ENCODE measurements at regions not wholly inside any gene's neighbourhood (a gene's known extent, or its start where the extent isn't known, plus 50 kb on each side); places are given as distances from the start of the nearest gene placed in this dataset.
"Not testable (repeated sequence)": the region's sequence is repeated elsewhere in the genome, so short reads cannot be mapped to it uniquely, and the experiment has no call there.

DNA sequence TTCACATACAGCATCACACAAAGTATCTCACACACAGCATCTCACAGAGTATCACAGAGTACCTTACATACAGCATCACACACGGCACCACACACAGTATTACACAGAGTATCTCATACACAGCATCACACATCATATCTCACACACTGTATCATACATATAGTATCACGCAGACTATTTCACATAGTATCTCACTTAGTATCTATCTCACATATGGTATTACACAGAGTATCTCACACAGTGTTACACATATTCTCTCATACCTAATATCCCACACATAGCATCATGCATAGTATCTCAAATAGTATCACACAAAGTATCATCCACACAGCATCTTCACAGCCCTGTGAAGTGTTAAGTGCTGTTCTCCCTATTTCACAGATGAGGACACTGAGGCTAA, 121.5 kb upstream of the RAB4A start:
- Histone ChIP-seq H3K27me3 (ENCODE audit: low read depth) (peaks cover 25% of the 10 kb centered on the region), H3K36me3 (no peaks in the 10 kb centered on the region), H3K27ac (no peak overlapping the region), H3K4me3 (no peak overlapping the region), H3K9me3 (no peaks in the 10 kb centered on the region), H3K4me1 (no peaks in the 10 kb centered on the region)
- intact Hi-C loops (cut with DNase I) = no loop called here
- ATAC-seq (no peak), DNase-seq (no peak)
- TF ChIP-seq, protein P1, sequence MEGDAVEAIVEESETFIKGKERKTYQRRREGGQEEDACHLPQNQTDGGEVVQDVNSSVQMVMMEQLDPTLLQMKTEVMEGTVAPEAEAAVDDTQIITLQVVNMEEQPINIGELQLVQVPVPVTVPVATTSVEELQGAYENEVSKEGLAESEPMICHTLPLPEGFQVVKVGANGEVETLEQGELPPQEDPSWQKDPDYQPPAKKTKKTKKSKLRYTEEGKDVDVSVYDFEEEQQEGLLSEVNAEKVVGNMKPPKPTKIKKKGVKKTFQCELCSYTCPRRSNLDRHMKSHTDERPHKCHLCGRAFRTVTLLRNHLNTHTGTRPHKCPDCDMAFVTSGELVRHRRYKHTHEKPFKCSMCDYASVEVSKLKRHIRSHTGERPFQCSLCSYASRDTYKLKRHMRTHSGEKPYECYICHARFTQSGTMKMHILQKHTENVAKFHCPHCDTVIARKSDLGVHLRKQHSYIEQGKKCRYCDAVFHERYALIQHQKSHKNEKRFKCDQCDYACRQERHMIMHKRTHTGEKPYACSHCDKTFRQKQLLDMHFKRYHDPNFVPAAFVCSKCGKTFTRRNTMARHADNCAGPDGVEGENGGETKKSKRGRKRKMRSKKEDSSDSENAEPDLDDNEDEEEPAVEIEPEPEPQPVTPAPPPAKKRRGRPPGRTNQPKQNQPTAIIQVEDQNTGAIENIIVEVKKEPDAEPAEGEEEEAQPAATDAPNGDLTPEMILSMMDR (IDR thresholded peaks at IDR 0.05) = no peak

DNA sequence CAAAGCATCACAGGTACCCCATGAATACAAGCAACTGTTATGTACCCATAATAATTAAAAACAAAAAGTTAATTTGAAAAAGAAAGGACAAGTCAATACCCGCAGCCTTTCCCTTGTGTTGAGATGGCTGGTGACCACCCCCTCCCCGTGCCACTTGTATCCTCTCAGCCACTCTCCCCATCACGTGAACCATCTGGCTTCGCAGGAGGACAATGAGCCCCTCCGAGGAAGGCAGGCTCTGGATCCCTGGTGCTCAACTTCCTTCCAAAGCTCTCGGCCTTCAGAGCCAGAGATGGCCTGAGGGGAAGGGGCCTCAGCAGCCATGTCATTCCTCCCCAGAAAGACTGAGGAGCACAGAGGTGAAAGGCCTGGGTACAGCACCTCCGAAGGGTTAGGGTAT, 120.4 kb upstream of the RAB4A start:
- Histone ChIP-seq H3K36me3 (no peaks in the 10 kb centered on the region), H3K4me3 (no peak overlapping the region), H3K27ac (no peak overlapping the region), H3K4me1 (no peaks in the 10 kb centered on the region), H3K27me3 (ENCODE audit: low read depth) (peaks cover 25% of the 10 kb centered on the region), H3K9me3 (no peaks in the 10 kb centered on the region)
- DNase-seq (no peak), ATAC-seq (no peak)
- TF ChIP-seq, protein P1 (IDR thresholded peaks at IDR 0.05) = no peak
- intact Hi-C loops (cut with DNase I) = no loop called here

DNA sequence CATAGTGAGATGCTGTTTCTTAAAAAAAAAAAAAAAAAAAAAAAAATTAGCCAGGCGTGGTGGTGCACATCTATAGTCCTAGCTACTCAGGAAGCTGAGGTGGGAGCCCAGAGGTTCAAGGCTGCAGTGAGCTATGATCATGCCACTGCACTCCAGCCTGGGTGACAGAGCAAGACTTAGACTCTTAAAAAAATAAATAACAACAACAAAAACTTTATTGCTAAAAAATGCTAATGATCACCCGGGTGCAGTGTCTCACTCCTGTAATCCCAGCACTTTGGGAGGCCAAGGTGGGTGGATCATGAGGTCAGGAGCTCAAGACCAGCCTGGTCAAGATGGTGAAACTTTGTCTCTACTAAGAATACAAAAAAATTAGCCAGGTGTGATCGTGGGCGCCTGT, 119.5 kb upstream of the RAB4A start:
- peaks cover 21% of the 10 kb centered on the region for H3K27me3 ChIP-seq (ENCODE audit: low read depth)
- ATAC-seq; intact Hi-C loops (cut with DNase I); H3K4me3 ChIP-seq; H3K9me3 ChIP-seq; DNase-seq; H3K27ac ChIP-seq; H3K4me1 ChIP-seq; H3K36me3 ChIP-seq: not testable (repeated sequence)

DNA sequence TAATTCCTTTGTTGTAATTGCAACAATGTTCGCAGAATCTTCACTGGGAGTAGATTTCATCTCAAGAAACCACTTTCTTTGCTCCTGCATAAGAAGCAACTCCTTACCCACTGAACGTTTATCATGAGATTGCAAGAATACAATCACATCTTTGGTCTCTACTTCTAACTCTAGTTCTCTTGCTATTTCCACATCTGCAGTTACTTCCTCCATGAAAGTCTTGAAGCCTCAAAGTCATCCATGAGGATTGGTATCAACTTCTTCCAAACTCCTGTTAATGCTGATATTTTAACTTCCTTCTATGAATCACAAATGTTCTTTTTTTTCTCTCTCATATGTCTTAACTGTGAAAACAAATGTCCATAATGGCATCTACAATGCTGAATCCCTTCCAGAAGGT, 118.6 kb upstream of the RAB4A start:
- H3K9me3 ChIP-seq = no peaks in the 10 kb centered on the region
- H3K4me1 ChIP-seq = no peaks in the 10 kb centered on the region
- no peak for ATAC-seq
- no peak for DNase-seq
- H3K4me3 ChIP-seq = no peak overlapping the region
- H3K36me3 ChIP-seq = no peaks in the 10 kb centered on the region
- H3K27me3 ChIP-seq (ENCODE audit: low read depth) = peaks cover 13% of the 10 kb centered on the region
- TF ChIP-seq, protein P1 (IDR thresholded peaks at IDR 0.05) = no peak
- intact Hi-C loops (cut with DNase I) = no loop called here
- H3K27ac ChIP-seq = no peak overlapping the region

DNA sequence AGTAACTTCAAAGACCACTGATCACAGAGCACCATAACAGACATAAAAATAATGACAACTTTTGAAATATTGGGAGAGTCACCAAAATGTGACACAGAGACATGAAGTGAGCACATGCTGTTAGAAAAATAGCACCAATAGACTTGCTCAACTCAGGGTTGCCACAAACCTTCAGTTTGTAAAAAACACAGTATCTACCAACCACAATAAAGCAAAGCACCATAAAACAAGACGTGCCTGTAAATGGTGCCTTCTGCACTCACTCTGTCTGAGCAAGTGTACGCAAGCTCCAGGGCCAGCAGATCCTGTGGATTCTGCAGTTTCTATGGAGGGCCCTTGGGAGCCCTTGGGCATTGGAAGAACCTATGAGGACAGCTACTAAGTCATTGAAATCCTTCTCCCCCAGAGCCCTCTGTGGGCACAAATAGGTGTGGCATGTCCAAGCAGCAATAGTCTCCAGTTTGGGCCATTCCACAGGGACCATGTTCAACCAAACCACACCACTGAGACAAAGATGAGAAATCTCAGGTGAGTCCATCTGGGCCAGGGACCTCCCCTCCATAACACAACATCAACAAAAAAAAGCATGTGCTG, 116.9 kb upstream of the RAB4A start:
- Histone ChIP-seq H3K4me1 (peaks cover 5% of the 10 kb centered on the region), H3K27me3 (ENCODE audit: low read depth) (no peaks in the 10 kb centered on the region), H3K4me3 (no peak overlapping the region), H3K9me3 (no peaks in the 10 kb centered on the region), H3K36me3 (no peaks in the 10 kb centered on the region), H3K27ac (no peak overlapping the region)
- no peak for DNase-seq
- ATAC-seq = no peak
- intact Hi-C loops (cut with DNase I) = no loop called here
- TF ChIP-seq, protein P1 (IDR thresholded peaks at IDR 0.05) = no peak

DNA sequence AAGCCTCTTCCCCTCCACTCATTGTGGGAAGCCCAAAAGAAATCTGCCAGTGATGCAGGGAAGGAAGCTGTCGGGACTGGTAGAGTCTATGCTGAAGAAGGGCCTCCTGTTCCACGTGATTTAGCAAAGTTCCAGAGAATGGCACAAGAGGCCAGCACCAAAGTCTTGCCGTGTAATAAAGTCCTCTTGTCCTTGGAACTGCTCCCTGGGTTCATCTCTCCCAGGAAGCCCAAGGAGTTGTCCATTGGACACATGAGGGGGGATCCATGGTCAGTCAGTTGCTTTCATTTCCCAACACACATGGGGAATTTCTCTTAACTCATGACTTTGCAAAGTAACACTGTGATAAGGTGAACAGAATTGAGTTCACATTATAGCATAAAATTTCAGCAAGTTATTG, 116.1 kb upstream of the RAB4A start:
- no peak overlapping the region for H3K27ac ChIP-seq
- TF ChIP-seq, protein P1 (IDR thresholded peaks at IDR 0.05) = no peak
- intact Hi-C loops (cut with DNase I) = no loop called here
- DNase-seq (no peak), ATAC-seq (no peak)
- peaks cover 5% of the 10 kb centered on the region for H3K4me1 ChIP-seq
- no peaks in the 10 kb centered on the region for H3K27me3 ChIP-seq (ENCODE audit: low read depth)
- no peaks in the 10 kb centered on the region for H3K9me3 ChIP-seq
- no peaks in the 10 kb centered on the region for H3K36me3 ChIP-seq
- H3K4me3 ChIP-seq = no peak overlapping the region

Data from lower lobe of right lung (tissue), 2 donors.